Gastrocnemius medialis (tissue), 4 donors: ENCODE measurements at regions not wholly inside any gene's neighbourhood (a gene's known extent, or its start where the extent isn't known, plus 50 kb on each side); places are given as distances from the start of the nearest gene placed in this dataset.

Experiments
- CTCF ChIP-seq, 5 experiments: fragments of 450-650 bp in 3 of 5; fragments of 200-600 bp in 2 of 5; sonication (generic) in 2 of 5; IDR thresholded peaks in 4 of 5; conservative IDR thresholded peaks in 1 of 5; 1 replicate in 4 of 5; 2 replicates in 1 of 5; pipeline ENCODE4 v1.5.1; 2016 to 2019; ENCODE audit warnings: antibody characterized with exemption in 5 of 5, mild to moderate bottlenecking in 3 of 5, moderate library complexity in 3 of 5
- POLR2A ChIP-seq, 2 donors: fragments of 450-650 bp; IDR thresholded peaks; one replicate each; pipeline ENCODE4 v1.6.1; 2017; ENCODE audit warnings: antibody characterized with exemption in 2 of 2, mild to moderate bottlenecking in 2 of 2, moderate library complexity in 2 of 2

- no peak for TF ChIP-seq CTCF (IDR thresholded peaks at IDR 0.05 in 4 of 5, conservative IDR thresholded peaks at IDR 0.05 in 1 of 5)
- no peak for TF ChIP-seq POLR2A (IDR thresholded peaks at IDR 0.05)
Measured at GRCh38 chr1:56057466-56058405, 521.6 kb downstream of the PLPP3 start.
